Testis (tissue), 2 donors: ENCODE measurements at regions not wholly inside any gene's neighbourhood (a gene's known extent, or its start where the extent isn't known, plus 50 kb on each side); places are given as distances from the start of the nearest gene placed in this dataset.

Source experiments
- CTCF ChIP-seq, 3 experiments: fragments of 450-650 bp in 2 of 3; fragments of 200-600 bp in 1 of 3; sonication (generic) in 1 of 3; IDR thresholded peaks; one replicate each; pipeline ENCODE4 v1.5.1; 2016 to 2019; ENCODE audit warnings: antibody characterized with exemption in 3 of 3, mild to moderate bottlenecking in 2 of 3, moderate library complexity in 1 of 3
- POLR2A ChIP-seq: fragments of 450-650 bp; IDR thresholded peaks from one replicate; pipeline ENCODE4 v1.6.1; 2017; ENCODE audit warnings: antibody characterized with exemption, mild to moderate bottlenecking, moderate library complexity

DNA sequence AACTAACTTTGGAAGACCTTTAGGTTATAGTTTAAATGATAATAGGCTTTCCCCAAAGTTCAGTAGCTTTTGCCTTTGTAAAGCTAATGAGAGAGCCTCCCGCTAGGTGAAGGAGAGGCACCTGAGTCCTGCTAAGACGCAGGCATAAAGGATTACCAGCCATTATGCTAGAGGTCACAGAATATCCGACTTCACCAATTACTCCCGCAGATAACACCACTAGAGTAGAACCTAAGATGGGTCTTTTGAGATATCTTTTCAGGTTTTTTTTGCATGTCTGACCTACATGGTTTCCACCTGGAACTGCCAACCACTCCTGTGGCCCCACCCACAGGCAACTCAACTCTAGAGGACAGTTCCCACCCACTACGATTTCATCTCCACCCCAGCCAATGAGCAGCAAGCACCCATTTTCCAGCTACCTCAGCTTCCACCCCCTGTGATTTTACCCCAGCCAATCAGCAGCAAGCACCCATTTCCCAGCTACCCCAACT, 314.3 kb downstream of the BRD1 start:
- TF ChIP-seq CTCF (IDR thresholded peaks at IDR 0.05) = no peak
- TF ChIP-seq POLR2A = no peak
